ENCODE measurements at regions not wholly inside any gene's neighbourhood (a gene's known extent, or its start where the extent isn't known, plus 50 kb on each side); places are given as distances from the start of the nearest gene placed in this dataset.

GRCh38 chr10:78200686-78201085 lies 167.0 kb downstream of the RPS24 start:
- no peak overlapping the region for H3K4me3 ChIP-seq
- 87% methylated on average over 3 of the region's 3 CpGs for WGBS

DNA sequence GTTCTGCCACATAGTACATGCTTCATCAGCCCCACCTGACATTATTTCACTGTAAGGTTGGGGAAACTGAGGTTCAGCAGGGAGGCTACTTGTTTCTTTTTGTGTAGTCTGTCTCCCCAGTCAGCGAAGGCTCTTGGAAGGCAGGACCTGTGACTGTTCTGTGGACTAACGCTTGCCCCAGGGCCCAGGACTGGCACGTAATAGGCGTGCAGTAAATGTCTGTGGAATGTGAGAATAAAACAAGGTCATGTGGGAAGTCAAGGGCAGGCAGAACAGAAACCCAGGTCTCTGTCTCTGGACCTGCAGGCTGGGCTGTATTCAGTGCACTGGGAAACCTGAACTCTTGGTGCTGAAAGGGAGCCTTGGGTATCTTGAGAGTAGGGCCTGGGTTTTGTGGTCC lies 168.7 kb downstream of the RPS24 start:
- Histone ChIP-seq H3K27ac (no peak overlapping the region), H3K4me1 (no peaks in the 10 kb centered on the region), H3K4me3 (no peak overlapping the region), H3K9me3 (no peaks in the 10 kb centered on the region), H3K36me3 (no peaks in the 10 kb centered on the region), H3K27me3 (no peaks in the 10 kb centered on the region)
- no peak for TF ChIP-seq POLR2AphosphoS5 (IDR thresholded peaks at IDR 0.05)
- no peak for TF ChIP-seq POLR2A (IDR thresholded peaks at IDR 0.05)
- TF ChIP-seq EP300 (IDR thresholded peaks at IDR 0.05), result no peak
- TF ChIP-seq, protein P1, sequence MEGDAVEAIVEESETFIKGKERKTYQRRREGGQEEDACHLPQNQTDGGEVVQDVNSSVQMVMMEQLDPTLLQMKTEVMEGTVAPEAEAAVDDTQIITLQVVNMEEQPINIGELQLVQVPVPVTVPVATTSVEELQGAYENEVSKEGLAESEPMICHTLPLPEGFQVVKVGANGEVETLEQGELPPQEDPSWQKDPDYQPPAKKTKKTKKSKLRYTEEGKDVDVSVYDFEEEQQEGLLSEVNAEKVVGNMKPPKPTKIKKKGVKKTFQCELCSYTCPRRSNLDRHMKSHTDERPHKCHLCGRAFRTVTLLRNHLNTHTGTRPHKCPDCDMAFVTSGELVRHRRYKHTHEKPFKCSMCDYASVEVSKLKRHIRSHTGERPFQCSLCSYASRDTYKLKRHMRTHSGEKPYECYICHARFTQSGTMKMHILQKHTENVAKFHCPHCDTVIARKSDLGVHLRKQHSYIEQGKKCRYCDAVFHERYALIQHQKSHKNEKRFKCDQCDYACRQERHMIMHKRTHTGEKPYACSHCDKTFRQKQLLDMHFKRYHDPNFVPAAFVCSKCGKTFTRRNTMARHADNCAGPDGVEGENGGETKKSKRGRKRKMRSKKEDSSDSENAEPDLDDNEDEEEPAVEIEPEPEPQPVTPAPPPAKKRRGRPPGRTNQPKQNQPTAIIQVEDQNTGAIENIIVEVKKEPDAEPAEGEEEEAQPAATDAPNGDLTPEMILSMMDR (IDR thresholded peaks at IDR 0.05), result no peak
- 82% methylated on average over 4 of the region's 4 CpGs for WGBS
- DNase-seq (ENCODE audit: low spot score in 2 of 2), result no peak

More at GRCh38 chr10:78200686-78201085, 167.0 kb downstream of the RPS24 start:
- Histone ChIP-seq H3K36me3 (no peaks in the 10 kb centered on the region), H3K9me3 (no peaks in the 10 kb centered on the region), H3K27me3 (no peaks in the 10 kb centered on the region), H3K4me1 (no peaks in the 10 kb centered on the region), H3K27ac (no peak overlapping the region)
- TF ChIP-seq POLR2A (IDR thresholded peaks at IDR 0.05) (no peak), POLR2AphosphoS5 (IDR thresholded peaks at IDR 0.05) (no peak)
- TF ChIP-seq, protein P1 (IDR thresholded peaks at IDR 0.05), result no peak
- no peak for DNase-seq (ENCODE audit: low spot score in 2 of 2)

DNA sequence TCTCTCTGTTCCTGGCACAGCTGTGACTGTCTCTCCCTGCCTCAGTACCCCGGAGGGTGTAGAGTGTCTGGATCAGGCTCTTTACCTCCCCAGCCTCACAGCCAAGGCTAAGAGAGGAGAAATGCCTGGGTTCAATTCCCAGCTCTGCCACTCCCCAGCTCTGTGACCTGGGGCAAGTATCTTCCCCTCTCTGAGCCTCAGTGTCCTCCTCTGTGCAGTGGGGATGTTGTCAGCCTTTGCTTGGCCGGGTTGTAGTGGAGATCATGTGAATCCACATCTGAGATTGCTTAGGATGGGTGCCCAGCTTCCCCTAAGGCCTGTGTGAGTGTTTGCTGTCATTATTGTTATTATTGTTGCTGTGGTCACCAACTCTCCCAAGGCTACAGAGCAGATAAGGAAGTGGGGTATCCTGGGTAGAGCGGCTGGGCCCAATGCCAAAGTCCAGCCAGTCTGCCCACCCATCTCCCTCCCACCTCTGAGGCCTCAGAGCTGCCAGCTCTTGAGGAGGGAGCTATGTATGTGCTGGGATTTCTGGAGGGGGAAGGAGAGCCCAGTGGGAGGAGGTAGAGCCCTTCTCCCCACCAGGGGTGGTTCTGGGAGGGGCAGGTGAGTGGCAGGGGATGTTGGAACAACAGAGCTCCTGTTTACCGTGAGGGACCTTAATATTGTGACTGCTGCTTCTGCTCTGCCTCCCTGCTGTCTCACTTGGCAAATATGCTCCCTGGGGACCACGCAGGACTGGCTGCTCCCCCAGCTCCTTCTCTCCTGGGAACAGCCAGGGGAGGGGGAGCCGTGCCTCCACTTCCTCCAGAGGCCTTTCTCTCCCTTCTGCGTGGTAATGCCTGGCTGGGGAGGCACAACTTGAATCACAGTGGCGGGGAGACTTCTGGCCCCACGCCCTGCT lies 170.5 kb downstream of the RPS24 start:
- Histone ChIP-seq H3K27ac (no peak overlapping the region), H3K36me3 (no peaks in the 10 kb centered on the region), H3K4me3 (no peak overlapping the region), H3K9me3 (no peaks in the 10 kb centered on the region), H3K27me3 (no peaks in the 10 kb centered on the region), H3K4me1 (no peaks in the 10 kb centered on the region)
- 63% methylated on average over 8 of the region's 9 CpGs for WGBS
- no peak for DNase-seq (ENCODE audit: low spot score in 2 of 2)
- TF ChIP-seq, protein P1 (IDR thresholded peaks at IDR 0.05), result no peak
- TF ChIP-seq EP300 (IDR thresholded peaks at IDR 0.05) (no peak), POLR2A (IDR thresholded peaks at IDR 0.05) (no peak), POLR2AphosphoS5 (IDR thresholded peaks at IDR 0.05) (no peak)

GRCh38 chr10:78205457-78206016 lies 171.9 kb downstream of the RPS24 start:
- WGBS, result 87% methylated on average over 5 of the region's 5 CpGs
- no peak for DNase-seq (ENCODE audit: low spot score in 2 of 2)
- Histone ChIP-seq H3K36me3 (no peaks in the 10 kb centered on the region), H3K4me3 (no peak overlapping the region), H3K4me1 (no peaks in the 10 kb centered on the region), H3K27me3 (no peaks in the 10 kb centered on the region), H3K27ac (no peak overlapping the region), H3K9me3 (no peaks in the 10 kb centered on the region)
- TF ChIP-seq POLR2AphosphoS5 (IDR thresholded peaks at IDR 0.05), result no peak
- TF ChIP-seq POLR2A (IDR thresholded peaks at IDR 0.05), result no peak
- TF ChIP-seq, protein P1 (IDR thresholded peaks at IDR 0.05), result no peak
- no peak for TF ChIP-seq EP300 (IDR thresholded peaks at IDR 0.05)

GRCh38 chr10:78207216-78207615 lies 173.6 kb downstream of the RPS24 start:
- Histone ChIP-seq H3K9me3 (no peaks in the 10 kb centered on the region), H3K36me3 (no peaks in the 10 kb centered on the region), H3K27ac (no peak overlapping the region), H3K4me3 (no peak overlapping the region), H3K27me3 (no peaks in the 10 kb centered on the region), H3K4me1 (no peaks in the 10 kb centered on the region)
- no peak for DNase-seq (ENCODE audit: low spot score in 2 of 2)
- WGBS, result 59% methylated on average over 5 of the region's 5 CpGs
- no peak for TF ChIP-seq EP300 (IDR thresholded peaks at IDR 0.05)
- no peak for TF ChIP-seq POLR2A (IDR thresholded peaks at IDR 0.05)
- TF ChIP-seq, protein P1 (IDR thresholded peaks at IDR 0.05), result no peak
- no peak for TF ChIP-seq POLR2AphosphoS5 (IDR thresholded peaks at IDR 0.05)

All from suprapubic skin (tissue), 4 donors.